HEK293T (cell line): ENCODE measurements at regions not wholly inside any gene's neighbourhood (a gene's known extent, or its start where the extent isn't known, plus 50 kb on each side); places are given as distances from the start of the nearest gene placed in this dataset.

Source experiments
- BHLHE40 ChIP-seq: fragments of 450-650 bp; IDR thresholded peaks from 2 replicates; pipeline ENCODE4 v1.6.1; 2016; ENCODE audit warnings: mild to moderate bottlenecking, moderate library complexity, borderline replicate concordance
- ELF4 ChIP-seq: fragments of 450-650 bp; IDR thresholded peaks from 2 replicates; pipeline ENCODE4 v1.6.1; 2017; ENCODE audit warnings: antibody characterized with exemption
- FOXA1 ChIP-seq: fragments of 450-650 bp; IDR thresholded peaks from 2 replicates; pipeline ENCODE4 v1.6.1; 2016; ENCODE audit warnings: mild to moderate bottlenecking
- FOXK2 ChIP-seq: fragments of 450-650 bp; IDR thresholded peaks from 2 replicates; pipeline ENCODE4 v1.6.1; 2016; ENCODE audit warnings: mild to moderate bottlenecking
- FOXM1 ChIP-seq: fragments of 450-650 bp; IDR thresholded peaks from 2 replicates; pipeline ENCODE4 v1.6.1; 2017; ENCODE audit warnings: mild to moderate bottlenecking, borderline replicate concordance
- HDGF ChIP-seq: fragments of 450-650 bp; IDR thresholded peaks from 2 replicates; pipeline ENCODE4 v1.6.1; 2017; ENCODE audit warnings: antibody characterized with exemption, borderline replicate concordance
- L3MBTL2 ChIP-seq: fragments of 450-650 bp; conservative IDR thresholded peaks from 2 replicates; pipeline ENCODE4 v1.6.1; 2016; ENCODE audit warnings: mild to moderate bottlenecking
- LEF1 ChIP-seq: fragments of 450-650 bp; IDR thresholded peaks from 2 replicates; pipeline ENCODE4 v1.6.1; 2017; ENCODE audit warnings: mild to moderate bottlenecking, borderline replicate concordance
- NFRKB ChIP-seq: fragments of 450-650 bp; IDR thresholded peaks from 2 replicates; pipeline ENCODE4 v1.6.1; 2016; ENCODE audit warnings: mild to moderate bottlenecking, moderate library complexity
- SP1 ChIP-seq: fragments of 450-650 bp; IDR thresholded peaks from 2 replicates; pipeline ENCODE4 v1.6.1; 2017
- SUZ12 ChIP-seq: fragments of 450-650 bp; IDR thresholded peaks from 2 replicates; pipeline ENCODE4 v1.6.1; 2016; ENCODE audit warnings: mild to moderate bottlenecking
- TARDBP ChIP-seq: fragments of 450-650 bp; IDR thresholded peaks from 2 replicates; pipeline ENCODE4 v1.6.1; 2016
- ZNF384 ChIP-seq: fragments of 450-650 bp; IDR thresholded peaks from 2 replicates; pipeline ENCODE4 v1.6.1; 2016

DNA sequence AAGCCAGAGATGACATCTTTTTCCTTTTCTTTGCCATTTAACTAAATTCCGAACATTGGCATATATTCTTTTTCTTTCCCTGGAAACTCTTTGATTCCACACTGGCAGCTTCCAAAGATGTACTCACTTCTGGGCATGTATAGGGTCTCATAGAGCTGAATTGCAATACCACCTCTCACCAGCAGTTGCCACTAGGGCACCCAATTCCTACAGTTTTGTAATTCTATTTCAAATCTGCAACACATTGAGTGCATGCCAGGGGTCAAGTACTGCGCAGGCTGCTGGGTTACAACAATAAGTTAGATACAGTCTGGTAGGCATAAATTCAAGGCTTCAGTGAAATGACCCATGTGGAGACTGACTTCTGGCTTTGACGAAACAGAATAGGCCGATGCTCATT, 208.8 kb upstream of the NLRP1 start:
- TF ChIP-seq L3MBTL2 (no peak), FOXM1 (no peak), ELF4 (no peak), FOXA1 (no peak), TARDBP (no peak), SUZ12 (no peak), ZNF384 (no peak), SP1 (no peak), LEF1 (no peak), FOXK2 (no peak), NFRKB (no peak), BHLHE40 (no peak), HDGF (no peak)
